GM12878 (cell line): ENCODE measurements at regions not wholly inside any gene's neighbourhood (a gene's known extent, or its start where the extent isn't known, plus 50 kb on each side); places are given as distances from the start of the nearest gene placed in this dataset.

ENCODE experiments used
- BCLAF1 ChIP-seq: fragments of 450-650 bp; IDR thresholded peaks from 2 replicates; pipeline ENCODE4 v1.6.1; 2017; ENCODE audit warnings: antibody characterized with exemption, mild to moderate bottlenecking, moderate library complexity
- CREB1 ChIP-seq: IDR thresholded peaks from 2 replicates; pipeline ENCODE4 v1.6.1; 2012; ENCODE audit warnings: low read depth, mild to moderate bottlenecking, inconsistent platforms
- DPF2 ChIP-seq: fragments of 450-650 bp; IDR thresholded peaks from 2 replicates; pipeline ENCODE4 v1.6.1; 2017; ENCODE audit warnings: mild to moderate bottlenecking
- FOS ChIP-seq: IDR thresholded peaks from 3 replicates; pipeline ENCODE4 v1.6.1; 2011; ENCODE audit warnings: borderline replicate concordance; ENCODE audit not compliant: insufficient read length; ENCODE audit errors: extremely low read depth
- KAT2A ChIP-seq: conservative IDR thresholded peaks from 2 replicates; pipeline ENCODE4 v1.6.1; 2011; ENCODE audit warnings: low read depth, low read length; ENCODE audit not compliant: control insufficient read depth
- LARP7 ChIP-seq: fragments of 450-650 bp; IDR thresholded peaks from 2 replicates; pipeline ENCODE4 v1.6.1; 2017; ENCODE audit warnings: mild to moderate bottlenecking
- NFYB ChIP-seq: IDR thresholded peaks from 2 replicates; pipeline ENCODE4 v1.6.1; 2011; ENCODE audit warnings: low read depth, mild to moderate bottlenecking, low read length, improper control_type of control experiment, moderate library complexity; ENCODE audit not compliant: insufficient read depth
- NR2F1 ChIP-seq: fragments of 450-650 bp; conservative IDR thresholded peaks from 2 replicates; pipeline ENCODE4 v1.6.1; 2017; ENCODE audit warnings: mild to moderate bottlenecking
- RCOR1 ChIP-seq: conservative IDR thresholded peaks from 2 replicates; pipeline ENCODE4 v1.6.1; 2012; ENCODE audit warnings: low read depth, low read length, improper control_type of control experiment
- SIX5 ChIP-seq: IDR thresholded peaks from 2 replicates; pipeline ENCODE4 v1.6.1; 2011; ENCODE audit warnings: mild to moderate bottlenecking, low read depth, low read length, moderate library complexity; ENCODE audit not compliant: severe bottlenecking
- SMARCA5 ChIP-seq: fragments of 450-650 bp; IDR thresholded peaks from 2 replicates; pipeline ENCODE4 v1.6.1; 2017; ENCODE audit warnings: mild to moderate bottlenecking
- YBX1 ChIP-seq: fragments of 450-650 bp; IDR thresholded peaks from 2 replicates; pipeline ENCODE4 v1.6.1; 2016; ENCODE audit warnings: antibody characterized with exemption
- ZBTB11 ChIP-seq: fragments of 450-650 bp; formaldehyde crosslinking; IDR thresholded peaks from 2 replicates; pipeline ENCODE4 v1.5.0; 2022; ENCODE audit warnings: mild to moderate bottlenecking, missing genetic modification characterization
- ZNF384 ChIP-seq: IDR thresholded peaks from 2 replicates; pipeline ENCODE4 v1.6.1; 2012; ENCODE audit warnings: low read depth, mild to moderate bottlenecking, low read length, improper control_type of control experiment, borderline replicate concordance
- TF ChIP-seq, protein P1 (sequence below): IDR thresholded peaks from 2 replicates; pipeline ENCODE4 v1.6.1; 2012; ENCODE audit warnings: improper control_type of control experiment, low read depth, low read length; ENCODE audit not compliant: insufficient replicate concordance
- TF ChIP-seq, protein P2 (sequence below): IDR thresholded peaks from 2 replicates; pipeline ENCODE4 v1.6.1; 2012; ENCODE audit warnings: low read depth, low read length, improper control_type of control experiment
- TF ChIP-seq, protein P3 (sequence below): IDR thresholded peaks from 2 replicates; pipeline ENCODE4 v1.6.1; 2011; ENCODE audit warnings: low read depth, low read length, improper control_type of control experiment, borderline replicate concordance

DNA sequence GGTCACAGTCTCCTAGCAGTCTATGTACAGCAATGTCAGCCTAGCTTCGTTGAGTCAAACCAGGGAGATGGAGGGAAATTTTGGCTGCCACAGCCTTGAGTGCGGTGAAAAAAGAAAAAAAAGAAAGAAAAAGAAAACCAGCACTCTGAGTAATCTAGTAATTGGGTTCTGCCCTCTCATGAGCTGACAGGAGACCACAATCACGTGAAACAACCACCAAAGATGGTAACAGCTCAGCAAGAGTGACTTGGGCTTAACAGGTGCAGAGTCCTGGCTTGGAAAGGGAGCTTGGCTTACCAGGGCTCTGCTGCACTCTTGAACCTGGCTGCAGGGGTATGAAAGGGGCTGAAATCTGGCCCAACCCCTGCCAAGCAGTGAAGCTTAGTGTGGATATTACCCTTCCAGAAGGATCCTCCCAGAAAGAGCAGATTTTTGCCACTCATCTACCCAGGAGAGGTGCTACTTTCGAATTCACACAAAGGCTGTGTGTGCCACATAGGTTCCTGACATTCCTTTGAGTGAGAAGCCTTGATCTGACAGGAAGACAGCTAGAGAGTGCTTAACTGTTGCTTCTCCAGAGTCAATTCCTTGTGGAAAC, 350.3 kb downstream of the PTTG2 start (continued):
- TF ChIP-seq, protein P1, sequence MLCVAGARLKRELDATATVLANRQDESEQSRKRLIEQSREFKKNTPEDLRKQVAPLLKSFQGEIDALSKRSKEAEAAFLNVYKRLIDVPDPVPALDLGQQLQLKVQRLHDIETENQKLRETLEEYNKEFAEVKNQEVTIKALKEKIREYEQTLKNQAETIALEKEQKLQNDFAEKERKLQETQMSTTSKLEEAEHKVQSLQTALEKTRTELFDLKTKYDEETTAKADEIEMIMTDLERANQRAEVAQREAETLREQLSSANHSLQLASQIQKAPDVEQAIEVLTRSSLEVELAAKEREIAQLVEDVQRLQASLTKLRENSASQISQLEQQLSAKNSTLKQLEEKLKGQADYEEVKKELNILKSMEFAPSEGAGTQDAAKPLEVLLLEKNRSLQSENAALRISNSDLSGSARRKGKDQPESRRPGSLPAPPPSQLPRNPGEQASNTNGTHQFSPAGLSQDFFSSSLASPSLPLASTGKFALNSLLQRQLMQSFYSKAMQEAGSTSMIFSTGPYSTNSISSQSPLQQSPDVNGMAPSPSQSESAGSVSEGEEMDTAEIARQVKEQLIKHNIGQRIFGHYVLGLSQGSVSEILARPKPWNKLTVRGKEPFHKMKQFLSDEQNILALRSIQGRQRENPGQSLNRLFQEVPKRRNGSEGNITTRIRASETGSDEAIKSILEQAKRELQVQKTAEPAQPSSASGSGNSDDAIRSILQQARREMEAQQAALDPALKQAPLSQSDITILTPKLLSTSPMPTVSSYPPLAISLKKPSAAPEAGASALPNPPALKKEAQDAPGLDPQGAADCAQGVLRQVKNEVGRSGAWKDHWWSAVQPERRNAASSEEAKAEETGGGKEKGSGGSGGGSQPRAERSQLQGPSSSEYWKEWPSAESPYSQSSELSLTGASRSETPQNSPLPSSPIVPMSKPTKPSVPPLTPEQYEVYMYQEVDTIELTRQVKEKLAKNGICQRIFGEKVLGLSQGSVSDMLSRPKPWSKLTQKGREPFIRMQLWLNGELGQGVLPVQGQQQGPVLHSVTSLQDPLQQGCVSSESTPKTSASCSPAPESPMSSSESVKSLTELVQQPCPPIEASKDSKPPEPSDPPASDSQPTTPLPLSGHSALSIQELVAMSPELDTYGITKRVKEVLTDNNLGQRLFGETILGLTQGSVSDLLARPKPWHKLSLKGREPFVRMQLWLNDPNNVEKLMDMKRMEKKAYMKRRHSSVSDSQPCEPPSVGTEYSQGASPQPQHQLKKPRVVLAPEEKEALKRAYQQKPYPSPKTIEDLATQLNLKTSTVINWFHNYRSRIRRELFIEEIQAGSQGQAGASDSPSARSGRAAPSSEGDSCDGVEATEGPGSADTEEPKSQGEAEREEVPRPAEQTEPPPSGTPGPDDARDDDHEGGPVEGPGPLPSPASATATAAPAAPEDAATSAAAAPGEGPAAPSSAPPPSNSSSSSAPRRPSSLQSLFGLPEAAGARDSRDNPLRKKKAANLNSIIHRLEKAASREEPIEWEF = no peak
- no peak for TF ChIP-seq FOS
- peak; percentile 96 for TF ChIP-seq DPF2
- TF ChIP-seq NFYB = no peak
- TF ChIP-seq, protein P2, sequence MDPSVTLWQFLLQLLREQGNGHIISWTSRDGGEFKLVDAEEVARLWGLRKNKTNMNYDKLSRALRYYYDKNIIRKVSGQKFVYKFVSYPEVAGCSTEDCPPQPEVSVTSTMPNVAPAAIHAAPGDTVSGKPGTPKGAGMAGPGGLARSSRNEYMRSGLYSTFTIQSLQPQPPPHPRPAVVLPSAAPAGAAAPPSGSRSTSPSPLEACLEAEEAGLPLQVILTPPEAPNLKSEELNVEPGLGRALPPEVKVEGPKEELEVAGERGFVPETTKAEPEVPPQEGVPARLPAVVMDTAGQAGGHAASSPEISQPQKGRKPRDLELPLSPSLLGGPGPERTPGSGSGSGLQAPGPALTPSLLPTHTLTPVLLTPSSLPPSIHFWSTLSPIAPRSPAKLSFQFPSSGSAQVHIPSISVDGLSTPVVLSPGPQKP = no peak
- TF ChIP-seq KAT2A = no peak
- peak; percentile 93 for TF ChIP-seq NR2F1
- no peak for TF ChIP-seq ZBTB11
- no peak for TF ChIP-seq YBX1
- no peak; the same call in 1 of the 2 replicates for TF ChIP-seq CREB1
- TF ChIP-seq LARP7 = no peak
- no peak for TF ChIP-seq SIX5
- TF ChIP-seq, protein P3, sequence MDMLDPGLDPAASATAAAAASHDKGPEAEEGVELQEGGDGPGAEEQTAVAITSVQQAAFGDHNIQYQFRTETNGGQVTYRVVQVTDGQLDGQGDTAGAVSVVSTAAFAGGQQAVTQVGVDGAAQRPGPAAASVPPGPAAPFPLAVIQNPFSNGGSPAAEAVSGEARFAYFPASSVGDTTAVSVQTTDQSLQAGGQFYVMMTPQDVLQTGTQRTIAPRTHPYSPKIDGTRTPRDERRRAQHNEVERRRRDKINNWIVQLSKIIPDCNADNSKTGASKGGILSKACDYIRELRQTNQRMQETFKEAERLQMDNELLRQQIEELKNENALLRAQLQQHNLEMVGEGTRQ = no peak; the same call in 1 of the 2 replicates
- 0 out of 2 replicates have a peak, but pooled peaks have one; percentile 71 for TF ChIP-seq RCOR1
- TF ChIP-seq SMARCA5 = no peak
- no peak for TF ChIP-seq BCLAF1
- TF ChIP-seq ZNF384 = peak; percentile 96
